OCI-LY7 (cell line): ENCODE measurements at regions not wholly inside any gene's neighbourhood (a gene's known extent, or its start where the extent isn't known, plus 50 kb on each side); places are given as distances from the start of the nearest gene placed in this dataset.

Experiments
- BruUV-seq: library from RNA; stranded (reverse); fragments of 400-500 nt; replicated peaks from 2 replicates; lab custom pipeline; 2021; lab: Mats Ljungman, UMichigan
- CTCF ChIA-PET: fragments of 300-600 bp; sonication (Branson Sonifier 250); formaldehyde crosslinking; loops from one replicate; lab custom pipeline; 2022; ENCODE audit warnings: antibody characterized with exemption; ENCODE audit not compliant: unreplicated experiment; lab: Charles Lee
- POLR2A ChIA-PET: fragments of 300-600 bp; sonication (Branson Sonifier 250); formaldehyde crosslinking; loops from one replicate; lab custom pipeline; 2022; ENCODE audit warnings: antibody characterized with exemption; lab: Charles Lee
- DNase-seq: peaks from one replicate; pipeline ENCODE4 v3.0.0-alpha.2; 2015; ENCODE audit warnings: low spot score
- H2AFZ ChIP-seq: fragments of 200-600 bp; sonication (generic), shearing (Covaris generic); 2 replicates; pipeline ENCODE4 v1.6.1; 2014; ENCODE audit warnings: mild to moderate bottlenecking, antibody characterized with exemption, low read length, moderate library complexity
- H3K27ac ChIP-seq: fragments of 200-600 bp; sonication (generic); 2 replicates; pipeline ENCODE4 v1.5.1; 2014; ENCODE audit warnings: mixed run types, low read depth, mild to moderate bottlenecking, moderate library complexity, low read length, inconsistent platforms; ENCODE audit not compliant: poor library complexity, severe bottlenecking
- H3K36me3 ChIP-seq: fragments of 200-600 bp; sonication (generic); 2 replicates; pipeline ENCODE4 v1.6.1; 2014; ENCODE audit warnings: mild to moderate bottlenecking, antibody characterized with exemption, low read length, moderate library complexity, mixed read lengths; ENCODE audit not compliant: insufficient read depth
- H3K4me1 ChIP-seq: fragments of 200-600 bp; sonication (generic); 2 replicates; pipeline ENCODE4 v1.5.1; 2014; ENCODE audit warnings: mild to moderate bottlenecking, low read length; ENCODE audit not compliant: insufficient read depth, poor library complexity, severe bottlenecking
- H3K4me2 ChIP-seq: fragments of 200-600 bp; sonication (generic); 2 replicates; pipeline ENCODE4 v1.6.1; 2014; ENCODE audit warnings: mild to moderate bottlenecking, low read length
- H3K4me3 ChIP-seq: fragments of 200-600 bp; sonication (generic); 2 replicates; pipeline ENCODE4 v1.5.1; 2014; ENCODE audit warnings: mild to moderate bottlenecking, low read depth, low read length; ENCODE audit not compliant: poor library complexity, severe bottlenecking
- H3K79me2 ChIP-seq: fragments of 200-600 bp; sonication (generic); 2 replicates; pipeline ENCODE4 v1.6.1; 2016; ENCODE audit warnings: low read depth, mild to moderate bottlenecking, low read length, moderate library complexity, mixed read lengths; ENCODE audit not compliant: insufficient read depth
- H3K9me2 ChIP-seq: fragments of 200-600 bp; sonication (generic); 2 replicates; pipeline ENCODE4 v1.6.1; 2016; ENCODE audit warnings: mild to moderate bottlenecking, low read length, mixed read lengths; ENCODE audit not compliant: insufficient read depth
- H3K9me3 ChIP-seq: fragments of 200-600 bp; sonication (generic); 2 replicates; pipeline ENCODE4 v1.6.1; 2014; ENCODE audit warnings: mild to moderate bottlenecking, mixed run types, low read length, mixed read lengths
- H4K20me1 ChIP-seq: fragments of 200-600 bp; sonication (generic); 2 replicates; pipeline ENCODE4 v1.6.1; 2014; ENCODE audit warnings: mild to moderate bottlenecking, antibody characterized with exemption, low read length, moderate library complexity, mixed read lengths; ENCODE audit not compliant: insufficient read depth
- EZH2phosphoT487 ChIP-seq: fragments of 200-600 bp; sonication (generic); IDR thresholded peaks from 2 replicates; pipeline ENCODE4 v1.6.1; 2018; ENCODE audit warnings: low read depth, borderline replicate concordance, mild to moderate bottlenecking, mixed run types, antibody characterized with exemption, low read length, moderate library complexity, mixed read lengths
- intact Hi-C: fragments of 100-400 bp; cut with micrococcal nuclease; formaldehyde crosslinking; loops from one replicate; pipeline ENCODE4 v1.10.0; 2022; ENCODE audit not compliant: unreplicated experiment
- TF ChIP-seq, protein P1 (sequence below): fragments of 200-600 bp; sonication (generic); conservative IDR thresholded peaks from 2 replicates; pipeline ENCODE4 v1.5.1; 2014; ENCODE audit warnings: mild to moderate bottlenecking, antibody characterized with exemption, low read length, moderate library complexity, mixed read lengths

- CTCF ChIA-PET: no interaction called here
- H3K4me1 ChIP-seq: no peaks in the 10 kb centered on the region
- H3K27ac ChIP-seq: no peak overlapping the region
- DNase-seq: no peak
- H3K9me2 ChIP-seq: no peaks in the 10 kb centered on the region
- H3K79me2 ChIP-seq: no peaks in the 10 kb centered on the region
- no peak overlapping the region for H3K4me2 ChIP-seq
- intact Hi-C loops: no loop called here
- H3K9me3 ChIP-seq: no peaks in the 10 kb centered on the region
- no TSS peak for BruUV-seq
- no peak overlapping the region for H2AFZ ChIP-seq
- POLR2A ChIA-PET: no interaction called here
- H4K20me1 ChIP-seq: no peaks in the 10 kb centered on the region
- TF ChIP-seq, protein P1, sequence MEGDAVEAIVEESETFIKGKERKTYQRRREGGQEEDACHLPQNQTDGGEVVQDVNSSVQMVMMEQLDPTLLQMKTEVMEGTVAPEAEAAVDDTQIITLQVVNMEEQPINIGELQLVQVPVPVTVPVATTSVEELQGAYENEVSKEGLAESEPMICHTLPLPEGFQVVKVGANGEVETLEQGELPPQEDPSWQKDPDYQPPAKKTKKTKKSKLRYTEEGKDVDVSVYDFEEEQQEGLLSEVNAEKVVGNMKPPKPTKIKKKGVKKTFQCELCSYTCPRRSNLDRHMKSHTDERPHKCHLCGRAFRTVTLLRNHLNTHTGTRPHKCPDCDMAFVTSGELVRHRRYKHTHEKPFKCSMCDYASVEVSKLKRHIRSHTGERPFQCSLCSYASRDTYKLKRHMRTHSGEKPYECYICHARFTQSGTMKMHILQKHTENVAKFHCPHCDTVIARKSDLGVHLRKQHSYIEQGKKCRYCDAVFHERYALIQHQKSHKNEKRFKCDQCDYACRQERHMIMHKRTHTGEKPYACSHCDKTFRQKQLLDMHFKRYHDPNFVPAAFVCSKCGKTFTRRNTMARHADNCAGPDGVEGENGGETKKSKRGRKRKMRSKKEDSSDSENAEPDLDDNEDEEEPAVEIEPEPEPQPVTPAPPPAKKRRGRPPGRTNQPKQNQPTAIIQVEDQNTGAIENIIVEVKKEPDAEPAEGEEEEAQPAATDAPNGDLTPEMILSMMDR: no peak
- TF ChIP-seq EZH2phosphoT487: no peak
- no peak overlapping the region for H3K4me3 ChIP-seq
- H3K36me3 ChIP-seq: no peaks in the 10 kb centered on the region
Measured at GRCh38 chr2:67067656-67068055, 329.5 kb upstream of the ETAA1 start.

- Histone ChIP-seq H3K9me2 (no peaks in the 10 kb centered on the region), H3K27ac (no peak overlapping the region), H3K79me2 (no peaks in the 10 kb centered on the region), H2AFZ (no peak overlapping the region), H3K4me2 (no peak overlapping the region), H3K9me3 (no peaks in the 10 kb centered on the region), H3K4me3 (no peak overlapping the region), H3K36me3 (no peaks in the 10 kb centered on the region), H3K4me1 (no peaks in the 10 kb centered on the region), H4K20me1 (no peaks in the 10 kb centered on the region)
- intact Hi-C loops: no loop called here
- DNase-seq: no peak
- ChIA-PET POLR2A (no interaction called here), CTCF (no interaction called here)
- no TSS peak for BruUV-seq
- TF ChIP-seq, protein P1: no peak
- TF ChIP-seq EZH2phosphoT487: no peak
Measured at GRCh38 chr2:67070826-67071225, 326.3 kb upstream of the ETAA1 start.

- BruUV-seq: no TSS peak
- Histone ChIP-seq H3K9me3 (no peaks in the 10 kb centered on the region), H4K20me1 (no peaks in the 10 kb centered on the region), H3K79me2 (no peaks in the 10 kb centered on the region), H3K27ac (no peak overlapping the region), H3K4me1 (no peaks in the 10 kb centered on the region), H3K4me2 (no peak overlapping the region), H3K4me3 (no peak overlapping the region), H2AFZ (no peak overlapping the region), H3K36me3 (no peaks in the 10 kb centered on the region), H3K9me2 (no peaks in the 10 kb centered on the region)
- intact Hi-C loops: no loop called here
- POLR2A ChIA-PET: interaction anchor here (0.8 kb wide), 1 partner anchor 15 kb away, joined by 3 read pairs; no protein-coding TSS in a partner anchor
- DNase-seq: no peak
- TF ChIP-seq, protein P1: no peak
- TF ChIP-seq EZH2phosphoT487: no peak
- CTCF ChIA-PET: no interaction called here
Measured at GRCh38 chr2:67075056-67075455, 322.1 kb upstream of the ETAA1 start.
